GM20000 (cell line): ENCODE measurements at regions not wholly inside any gene's neighbourhood (a gene's known extent, or its start where the extent isn't known, plus 50 kb on each side); places are given as distances from the start of the nearest gene placed in this dataset.

Experiments used
- DNase-seq: peaks from one replicate; pipeline ENCODE4 v3.0.0; 2012; ENCODE audit warnings: low spot score
- TF ChIP-seq, protein P1 (sequence below): IDR thresholded peaks from 2 replicates; pipeline ENCODE4 v1.5.1; 2012; ENCODE audit warnings: mild to moderate bottlenecking, control low read depth; ENCODE audit errors: extremely low read depth, missing control alignments

DNA sequence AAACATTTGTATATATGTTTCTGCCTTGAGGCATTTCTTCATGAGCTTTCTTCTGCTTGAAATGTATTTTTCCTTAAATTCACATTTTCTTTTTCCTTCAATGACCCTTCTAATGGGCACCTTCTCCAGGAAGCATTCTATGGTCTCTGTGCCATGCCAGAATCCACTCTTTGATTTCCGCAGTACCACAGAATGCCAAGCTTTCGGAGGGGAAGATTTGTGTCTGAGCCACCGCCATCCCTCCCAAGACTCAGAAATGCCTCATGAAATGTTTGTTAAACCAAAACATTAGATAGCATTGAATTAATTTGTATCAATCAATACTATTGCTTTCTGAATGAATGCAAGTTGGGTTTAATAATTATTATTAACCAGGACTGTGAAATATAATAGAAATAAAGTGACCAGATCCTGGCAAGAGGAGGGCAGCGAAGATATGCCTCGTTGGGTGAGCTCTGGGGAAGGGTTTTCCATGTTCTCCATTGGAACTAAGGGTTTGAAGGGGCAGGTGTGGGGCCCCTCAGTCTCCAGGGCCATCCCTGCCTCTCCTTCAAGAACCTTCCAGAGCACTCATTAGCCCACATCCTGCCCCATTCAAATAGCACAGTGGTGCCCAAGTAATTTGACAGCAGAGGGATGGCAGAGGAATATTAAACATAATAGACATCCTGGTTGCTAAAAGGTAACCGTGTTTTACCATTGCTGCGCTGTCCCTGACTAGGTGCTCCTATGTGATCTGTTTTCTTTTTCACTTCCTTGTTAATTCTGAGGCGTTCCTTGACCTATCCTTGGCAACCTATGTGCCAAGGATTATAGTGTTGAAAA, 189.6 kb downstream of the MYCN start:
- TF ChIP-seq, protein P1, sequence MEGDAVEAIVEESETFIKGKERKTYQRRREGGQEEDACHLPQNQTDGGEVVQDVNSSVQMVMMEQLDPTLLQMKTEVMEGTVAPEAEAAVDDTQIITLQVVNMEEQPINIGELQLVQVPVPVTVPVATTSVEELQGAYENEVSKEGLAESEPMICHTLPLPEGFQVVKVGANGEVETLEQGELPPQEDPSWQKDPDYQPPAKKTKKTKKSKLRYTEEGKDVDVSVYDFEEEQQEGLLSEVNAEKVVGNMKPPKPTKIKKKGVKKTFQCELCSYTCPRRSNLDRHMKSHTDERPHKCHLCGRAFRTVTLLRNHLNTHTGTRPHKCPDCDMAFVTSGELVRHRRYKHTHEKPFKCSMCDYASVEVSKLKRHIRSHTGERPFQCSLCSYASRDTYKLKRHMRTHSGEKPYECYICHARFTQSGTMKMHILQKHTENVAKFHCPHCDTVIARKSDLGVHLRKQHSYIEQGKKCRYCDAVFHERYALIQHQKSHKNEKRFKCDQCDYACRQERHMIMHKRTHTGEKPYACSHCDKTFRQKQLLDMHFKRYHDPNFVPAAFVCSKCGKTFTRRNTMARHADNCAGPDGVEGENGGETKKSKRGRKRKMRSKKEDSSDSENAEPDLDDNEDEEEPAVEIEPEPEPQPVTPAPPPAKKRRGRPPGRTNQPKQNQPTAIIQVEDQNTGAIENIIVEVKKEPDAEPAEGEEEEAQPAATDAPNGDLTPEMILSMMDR: no peak
- no peak for DNase-seq

DNA sequence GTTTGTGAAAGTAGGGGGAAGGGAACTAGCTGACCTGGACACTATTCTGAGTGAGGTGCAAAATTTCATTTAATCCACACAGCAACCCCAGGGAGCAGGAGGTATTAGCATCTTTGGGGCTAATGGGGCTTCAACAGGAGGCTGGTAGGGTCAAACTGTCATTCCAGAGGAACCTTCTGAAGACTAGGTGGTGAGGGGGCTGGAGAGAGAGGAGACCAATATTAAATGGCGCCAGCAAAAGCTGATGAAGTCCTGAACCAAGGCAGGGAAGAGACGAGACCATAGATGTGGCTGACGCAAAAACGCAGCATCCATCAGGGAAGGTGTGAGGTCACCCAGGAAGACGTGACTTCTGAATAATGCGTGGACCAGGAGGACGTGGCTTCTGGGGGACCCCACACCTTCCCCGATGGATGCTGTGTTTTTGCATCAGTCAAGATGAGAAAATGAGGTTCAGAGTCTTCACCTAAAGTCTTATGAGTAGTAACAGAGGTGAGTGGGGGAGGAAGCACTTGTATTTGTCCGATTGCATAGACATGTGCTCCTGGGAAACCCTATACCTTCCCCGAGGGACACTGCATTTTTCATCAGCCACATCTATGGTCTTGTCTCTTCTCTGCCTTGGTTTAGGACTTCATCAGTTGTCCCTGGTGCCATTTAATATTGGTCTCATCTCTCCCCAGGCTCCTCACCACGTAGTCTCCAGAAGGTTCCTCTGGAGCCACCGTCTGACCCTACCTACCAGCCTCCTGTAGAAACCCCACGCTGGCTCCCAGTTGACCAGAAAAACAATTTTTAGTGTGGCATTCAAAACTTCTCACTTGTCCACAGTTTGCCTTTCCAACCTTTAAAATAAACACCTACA, 188.6 kb downstream of the MYCN start:
- no peak for DNase-seq

DNA sequence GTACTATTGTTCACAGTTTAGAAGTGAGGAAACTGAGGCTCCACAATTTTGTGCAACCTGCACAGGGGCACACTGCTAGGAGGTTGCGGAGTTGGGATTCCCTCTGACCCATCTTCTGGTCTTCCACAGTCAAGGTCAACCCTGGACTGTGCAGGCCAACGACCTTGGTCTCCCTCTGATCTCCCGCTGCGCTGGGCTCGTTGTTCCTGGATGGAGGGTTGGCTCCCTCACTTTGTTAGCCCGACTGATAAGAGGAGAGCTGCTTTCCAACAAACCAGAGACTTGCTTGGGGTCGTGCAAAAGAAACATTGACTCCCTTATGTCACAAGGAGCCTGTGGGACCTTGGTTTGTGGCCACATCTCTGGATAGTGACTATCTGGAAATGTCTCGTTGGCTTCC, 187.6 kb downstream of the MYCN start:
- TF ChIP-seq, protein P1: no peak
- DNase-seq: no peak

More for the DNA sequence above, 188.6 kb downstream of the MYCN start:
- TF ChIP-seq, protein P1: no peak

DNA sequence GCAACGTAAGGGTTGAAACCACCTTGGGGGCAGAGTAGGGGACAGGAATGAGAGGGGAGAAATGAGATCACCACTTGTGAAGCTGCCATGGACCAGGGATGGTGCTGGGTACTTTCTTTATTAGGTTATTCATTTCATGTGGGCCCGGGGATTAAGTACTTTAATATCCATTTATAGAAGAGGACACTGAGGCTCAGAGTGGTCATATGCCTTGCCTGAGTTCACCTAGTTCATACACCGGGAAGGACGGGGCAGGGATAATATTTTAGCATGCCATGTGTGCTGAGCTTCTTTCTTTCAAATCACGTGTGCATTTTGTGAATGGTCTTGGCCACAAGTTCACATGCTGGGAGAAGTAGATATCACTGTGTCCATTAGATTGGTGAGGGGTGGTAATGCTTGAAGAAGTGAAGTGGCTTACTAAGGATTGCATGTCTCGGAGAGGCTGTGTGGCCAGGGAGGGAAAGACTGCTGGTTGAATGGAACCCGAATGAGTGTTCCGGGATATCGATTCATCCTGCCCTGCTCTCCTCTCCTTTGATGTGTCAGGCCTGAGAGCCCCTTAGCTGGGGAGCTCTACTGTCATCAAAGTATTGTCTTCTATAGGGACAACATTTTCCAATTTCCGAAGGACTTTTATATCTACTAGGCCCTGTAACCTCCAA, 187.1 kb downstream of the MYCN start:
- TF ChIP-seq, protein P1: no peak
- DNase-seq: no peak

DNA sequence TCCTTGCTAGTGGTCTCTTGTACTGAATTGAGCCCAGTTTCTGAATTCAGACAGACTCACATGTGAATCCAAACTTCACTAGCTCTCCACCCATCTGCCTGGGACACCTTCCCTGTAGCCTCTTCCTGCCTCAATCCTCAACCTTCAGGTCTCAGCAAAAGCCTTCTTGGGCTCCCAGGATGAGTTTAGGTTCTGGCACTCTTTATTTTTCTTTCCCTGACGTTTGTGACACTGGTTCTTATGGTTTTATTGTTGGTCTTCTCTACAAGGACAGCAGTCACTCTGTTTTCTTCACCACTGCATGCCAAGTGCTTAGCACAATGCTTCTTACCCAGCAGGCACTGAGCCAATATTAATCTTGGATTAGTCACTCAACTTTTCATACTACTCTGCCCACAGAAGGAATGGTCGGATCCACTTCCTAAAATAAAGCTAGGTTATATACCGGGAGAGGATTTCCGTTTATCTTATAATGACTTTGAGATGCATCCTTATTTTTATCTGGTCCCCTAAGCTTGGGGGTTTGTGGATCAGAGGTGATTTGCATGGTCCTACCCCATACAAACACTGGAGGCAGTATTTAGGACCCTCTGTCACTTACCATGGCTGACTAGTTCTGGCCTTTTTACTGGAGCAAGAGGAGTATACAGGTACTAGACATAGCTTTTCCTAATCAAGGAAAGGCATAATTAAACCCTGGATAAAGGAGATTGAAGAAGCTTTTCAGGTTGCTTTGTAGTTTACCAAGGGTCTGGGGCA, 186.3 kb downstream of the MYCN start:
- TF ChIP-seq, protein P1: no peak
- DNase-seq: no peak

DNA sequence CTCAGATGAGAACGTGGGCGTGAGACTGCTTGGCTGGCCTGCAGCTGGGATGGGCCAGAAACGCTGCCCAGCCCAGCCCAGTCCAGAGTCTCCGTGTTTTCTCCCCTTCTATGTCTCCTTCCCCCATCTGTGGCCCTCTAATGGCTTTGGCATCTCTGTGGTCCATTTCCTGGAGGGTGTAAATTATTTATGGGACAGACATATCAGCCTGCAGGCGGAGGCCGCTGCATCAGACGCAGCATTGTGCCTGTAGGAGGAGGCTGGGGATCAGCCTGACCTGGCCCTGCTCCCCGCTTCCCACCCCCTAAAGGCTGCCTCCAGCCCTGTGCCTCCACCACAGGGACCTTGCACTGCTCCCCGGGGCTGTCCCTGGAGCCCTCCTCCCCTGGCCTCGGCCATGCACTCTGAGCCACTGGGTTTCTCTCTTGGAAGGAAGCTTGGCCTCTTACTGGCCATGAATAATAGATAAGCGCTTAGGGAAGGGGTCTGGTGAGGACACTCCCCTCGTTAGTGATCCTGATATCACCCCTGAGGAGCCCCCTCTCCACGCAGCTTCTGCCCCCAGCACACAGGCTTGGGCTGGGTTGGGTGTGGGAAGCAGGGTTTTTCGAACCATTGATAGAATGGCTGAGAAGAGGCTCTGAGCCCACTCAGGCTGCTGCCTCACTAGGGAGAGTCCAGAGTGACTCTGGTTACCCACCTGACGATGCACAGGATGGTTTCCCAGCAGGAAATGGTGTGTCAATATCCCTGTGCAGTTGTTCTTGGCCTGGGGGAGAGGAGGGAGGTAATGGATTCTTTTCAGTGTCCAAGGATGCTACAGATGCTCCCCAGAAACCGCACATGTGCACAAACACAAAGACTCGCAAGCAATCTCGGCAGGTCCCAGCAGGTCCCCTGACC, 185.5 kb downstream of the MYCN start:
- DNase-seq: no peak
- TF ChIP-seq, protein P1: no peak
